CD4-positive, alpha-beta T cell treated with Interleukin-12 subunit alpha and Interleukin-12 subunit beta, for 1 hour (primary cell): ENCODE measurements at regions not wholly inside any gene's neighbourhood (a gene's known extent, or its start where the extent isn't known, plus 50 kb on each side); places are given as distances from the start of the nearest gene placed in this dataset.

Experiments used
- DNase-seq: peaks from one replicate; pipeline ENCODE4 v3.0.0-alpha.2; 2020

DNA sequence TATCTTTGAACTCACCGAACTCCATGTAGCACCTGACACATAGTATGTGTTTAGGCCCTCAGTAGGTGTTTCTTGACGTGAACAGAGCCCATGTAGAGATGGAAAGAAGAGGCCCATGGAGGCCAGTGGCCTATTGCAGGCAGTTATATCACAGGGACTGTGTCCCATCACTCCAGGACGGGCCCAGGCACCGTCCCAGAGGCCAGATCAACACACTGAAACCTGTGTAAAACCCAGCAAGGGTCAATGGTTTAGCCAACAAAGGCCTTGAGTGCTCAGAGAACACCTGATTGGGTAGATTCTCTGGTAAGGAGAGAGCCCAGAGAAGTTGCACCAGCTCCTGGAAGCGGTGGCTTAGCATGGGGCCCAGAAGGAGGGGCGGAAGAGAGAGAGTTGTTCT is 82.8 kb downstream of the INHBB start:
- DNase-seq: no peak

- no peak for DNase-seq
These were observed 83.9 kb downstream of the INHBB start for GRCh38 chr2:120429586-120430500.

DNA sequence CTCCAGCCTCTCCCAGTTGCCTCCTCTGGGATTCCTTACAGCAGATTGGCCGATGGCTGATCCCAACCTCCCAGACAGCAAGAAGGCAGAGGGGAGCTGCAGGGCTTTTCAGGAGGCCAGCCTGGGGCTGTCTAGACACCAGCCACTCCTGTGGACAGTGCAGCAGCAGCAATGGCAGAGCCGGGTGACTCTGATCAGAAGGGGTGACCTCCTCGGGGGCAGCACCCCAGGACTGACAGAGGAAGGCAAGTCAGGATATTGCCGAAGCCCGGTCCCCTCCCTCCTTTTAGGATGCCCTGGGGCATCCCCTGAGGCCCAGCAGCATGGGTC is 84.5 kb downstream of the INHBB start:
- DNase-seq: no peak

DNA sequence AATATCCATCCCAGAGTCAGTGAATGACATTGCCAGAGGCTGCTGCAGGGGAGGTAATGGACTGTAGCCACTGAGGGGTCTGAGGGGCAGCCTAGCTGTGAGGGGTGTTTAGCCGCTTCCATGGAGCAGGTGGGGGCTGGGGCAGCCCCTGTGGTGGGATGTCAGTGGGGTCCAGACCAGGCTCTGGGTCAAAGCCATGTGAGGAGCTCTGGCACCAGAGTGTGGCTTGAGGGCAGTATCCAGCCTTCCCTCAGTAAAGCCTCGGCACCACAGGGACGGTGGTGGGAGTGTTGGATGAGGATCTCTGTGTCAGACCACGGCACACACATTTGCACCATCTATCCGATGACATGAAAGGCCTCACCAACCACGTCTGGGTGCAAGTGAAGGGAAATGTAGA is 85.0 kb downstream of the INHBB start:
- no peak for DNase-seq

GRCh38 chr2:120431386-120432292 is 85.7 kb downstream of the INHBB start:
- DNase-seq: no peak

GRCh38 chr2:120432293-120432975 is 86.5 kb downstream of the INHBB start:
- no peak for DNase-seq

DNA sequence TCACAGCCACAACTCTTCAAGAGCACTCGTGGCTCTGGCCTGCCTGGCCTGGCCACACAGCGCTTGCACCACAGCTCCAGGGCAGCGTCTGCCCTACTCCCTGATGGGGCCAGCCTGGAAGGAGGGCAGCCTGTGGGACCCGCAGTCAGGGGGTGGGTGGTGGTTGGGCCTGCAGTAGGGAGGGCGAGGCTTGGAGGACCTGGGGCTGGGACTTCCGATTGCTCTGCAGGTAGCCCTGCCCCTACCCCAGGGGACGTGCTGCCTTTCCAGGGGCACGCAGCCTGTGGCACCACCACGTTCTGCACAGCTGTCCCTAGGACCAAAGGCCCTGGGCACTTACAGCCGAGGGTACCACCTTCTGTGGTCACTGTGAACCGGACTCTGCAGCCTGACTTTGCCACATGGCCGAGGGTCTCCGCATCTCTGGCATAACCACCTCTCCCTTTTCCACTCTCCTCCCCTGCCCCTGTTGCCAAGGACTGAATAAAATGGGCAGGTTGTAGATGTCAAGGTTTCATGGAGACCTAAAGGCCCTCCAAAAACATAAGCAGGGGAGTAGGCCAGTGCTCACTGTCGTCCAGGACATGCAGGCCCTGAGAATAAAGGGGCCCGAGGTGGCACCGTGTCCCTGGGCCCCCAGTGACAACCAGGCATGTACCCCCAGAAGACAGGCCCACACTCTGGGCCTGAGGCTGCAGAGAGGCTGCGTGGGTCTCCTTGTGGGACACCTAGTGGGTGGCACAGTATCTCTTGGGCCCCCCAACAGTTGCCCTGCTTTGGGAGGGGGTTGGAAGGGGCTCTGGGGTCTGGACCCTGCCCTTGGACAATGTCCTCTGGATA is 87.3 kb downstream of the INHBB start:
- DNase-seq: no peak

DNA sequence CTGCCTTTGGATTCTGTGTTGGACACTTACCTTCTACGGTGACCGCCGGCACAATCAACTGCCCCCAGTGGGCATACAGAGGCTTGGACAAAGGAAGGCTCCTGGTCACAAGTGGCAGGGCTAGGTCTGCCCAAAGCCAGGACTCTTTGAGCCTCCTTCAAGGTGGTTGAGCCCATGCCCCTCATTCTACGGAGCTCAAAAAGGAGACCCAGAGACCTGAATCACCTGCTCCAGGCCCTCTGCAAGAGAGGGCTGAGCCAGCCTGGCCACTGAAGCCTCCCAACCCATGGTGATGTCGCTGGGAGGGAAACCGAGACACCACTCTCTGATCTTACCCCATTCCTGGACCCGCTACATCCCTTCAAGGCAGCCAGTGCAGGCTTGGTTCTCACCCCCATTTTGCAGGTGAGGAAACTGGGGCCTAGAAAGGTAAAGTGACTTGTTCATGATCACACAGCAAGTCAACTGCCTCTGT is 87.9 kb downstream of the INHBB start:
- no peak for DNase-seq

DNA sequence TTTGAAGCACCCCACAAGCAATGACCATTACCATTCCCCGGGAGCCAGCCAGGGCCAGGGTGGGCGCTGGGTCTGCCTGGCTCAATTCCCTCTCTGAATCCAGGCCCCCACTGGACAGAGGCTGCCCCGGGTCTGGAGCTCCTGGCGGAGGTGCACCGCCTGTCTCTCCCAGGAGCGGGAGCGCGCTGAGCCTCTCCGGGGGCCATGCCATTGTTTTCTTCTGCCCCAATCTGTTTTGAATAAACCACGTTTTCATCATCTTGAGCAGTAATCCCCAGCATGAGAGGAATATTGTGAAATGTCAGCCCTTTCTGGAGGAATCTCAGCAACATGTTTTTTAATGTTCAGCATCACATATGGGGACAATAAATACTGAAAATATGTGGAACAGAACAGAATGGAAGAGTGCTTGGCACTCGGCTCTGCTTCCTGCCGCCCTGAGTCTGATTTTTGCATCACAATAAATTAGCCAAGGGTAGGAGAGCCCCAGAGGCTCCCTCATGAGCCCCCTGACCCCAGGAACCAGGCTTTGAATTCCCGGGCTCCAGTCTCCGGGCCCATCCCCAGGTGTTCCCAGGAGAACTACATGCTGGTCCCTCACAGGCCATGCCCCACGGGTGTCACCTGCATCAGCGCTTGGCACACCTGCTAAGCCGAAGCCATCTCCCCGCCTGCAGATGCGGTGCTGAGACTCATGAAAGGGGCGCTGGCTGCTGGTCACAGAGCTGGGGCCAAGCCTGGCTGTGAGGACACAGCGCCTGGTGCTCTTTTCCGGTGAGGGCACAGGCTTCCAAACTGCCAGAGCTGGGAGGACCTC is 88.8 kb downstream of the INHBB start:
- no peak for DNase-seq

- DNase-seq: no peak
These were observed 89.9 kb downstream of the INHBB start for GRCh38 chr2:120435671-120436459.

GRCh38 chr2:120436460-120436739 is 90.5 kb downstream of the INHBB start:
- no peak for DNase-seq

DNA sequence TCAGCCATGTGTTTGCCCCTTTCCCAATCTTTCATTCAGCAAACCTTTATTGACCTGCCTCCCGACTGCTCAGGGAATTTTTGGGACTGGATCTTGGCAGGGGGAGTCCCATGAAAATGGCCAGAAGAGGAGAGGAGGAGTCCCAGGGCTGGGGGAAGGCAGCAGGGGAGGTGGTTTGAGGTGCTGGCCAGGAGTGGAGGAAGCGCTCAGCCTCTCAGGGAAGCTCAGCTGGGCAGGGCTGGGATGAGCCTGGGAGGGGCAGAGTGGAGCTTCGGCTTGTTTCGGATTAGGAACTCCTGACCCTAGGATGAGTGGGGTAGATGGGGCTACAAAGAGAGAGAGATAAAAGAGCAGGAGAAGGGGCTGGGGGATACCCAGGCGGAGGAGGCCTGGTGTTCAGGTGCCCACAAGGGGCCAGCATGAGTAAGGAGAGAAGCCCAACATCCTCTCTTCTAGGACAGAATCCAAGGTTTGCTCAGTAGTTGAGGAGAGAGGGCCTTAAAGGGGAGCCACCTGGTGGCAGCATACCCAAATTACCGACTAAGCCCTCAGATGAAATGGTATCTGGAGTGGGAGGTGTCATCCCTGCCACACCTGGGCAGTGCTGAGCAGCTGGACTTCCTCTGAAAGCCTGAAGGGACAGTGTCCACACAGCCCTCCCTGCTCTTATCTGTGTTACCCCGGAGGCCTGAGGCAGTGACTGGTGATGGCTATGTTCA is 91.1 kb downstream of the INHBB start:
- DNase-seq: no peak

DNA sequence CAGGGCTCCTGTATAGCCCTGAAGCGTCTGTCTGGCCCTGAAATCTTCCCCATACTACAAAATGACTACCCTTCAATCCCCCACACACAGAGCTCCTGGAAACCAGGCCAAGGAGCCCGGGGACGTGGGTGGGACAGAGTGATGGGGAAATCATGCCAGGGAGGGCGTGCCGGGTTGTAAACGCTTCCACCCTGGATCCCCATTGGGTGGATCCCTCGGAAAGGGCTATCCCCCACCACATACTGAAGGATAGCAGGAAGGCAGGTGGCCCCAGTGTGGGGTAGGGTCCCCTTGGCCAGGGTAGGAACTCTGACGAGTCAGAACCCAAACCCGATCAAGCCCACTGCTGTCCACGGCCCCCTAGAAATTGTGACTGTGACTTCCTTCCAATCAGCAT is 91.7 kb downstream of the INHBB start:
- no peak for DNase-seq

DNA sequence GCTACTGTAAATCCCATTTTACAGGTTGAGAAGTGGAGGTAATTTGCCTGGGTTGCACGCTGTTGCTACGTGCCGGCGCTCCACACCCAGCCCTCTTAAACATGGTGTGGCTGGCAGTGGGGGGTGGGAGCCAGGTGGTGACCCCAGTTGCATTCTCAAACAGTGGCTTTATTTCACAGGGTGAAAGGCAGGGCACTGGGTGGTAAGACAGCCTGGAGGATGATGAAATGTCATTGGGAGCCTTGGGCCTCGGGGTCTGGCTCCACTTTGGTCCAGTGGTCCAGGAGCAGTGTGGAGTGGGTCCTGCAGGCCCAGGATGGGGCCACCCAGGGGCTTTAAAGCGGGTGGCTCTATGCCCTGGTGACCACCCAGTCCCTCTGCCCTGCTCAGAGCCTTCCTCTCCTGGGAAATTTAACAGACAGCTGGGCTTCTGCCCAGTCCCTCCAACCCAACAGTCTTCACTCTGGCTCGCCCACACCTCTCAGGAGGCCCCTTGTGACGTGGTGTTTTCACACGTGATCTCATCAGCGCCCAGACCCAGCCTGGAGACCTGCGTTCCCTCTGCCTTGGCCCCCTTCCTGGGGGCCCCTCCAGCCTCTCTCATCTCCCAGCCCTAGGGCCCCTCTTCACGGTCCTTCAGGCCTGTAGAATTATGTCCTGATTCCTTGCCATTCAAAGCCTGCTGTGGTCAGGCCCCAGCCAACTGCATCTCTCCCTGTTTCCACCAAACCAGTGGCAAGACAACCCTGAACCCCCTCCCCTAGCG is 92.5 kb downstream of the INHBB start:
- no peak for DNase-seq

DNA sequence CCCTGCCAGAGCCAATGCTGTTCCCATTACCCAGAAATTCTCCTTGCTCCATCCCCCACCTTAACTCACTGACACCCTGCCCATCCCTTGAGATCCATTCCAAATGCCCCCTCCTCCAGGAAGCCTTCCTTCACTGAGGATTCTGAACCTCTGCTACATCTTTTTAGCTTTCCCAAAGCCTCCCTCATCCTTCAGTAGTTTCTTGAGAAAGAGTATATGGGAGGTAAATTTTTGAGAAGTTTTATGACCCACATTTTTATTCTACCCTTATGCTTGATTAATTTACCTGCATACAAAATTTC is 93.1 kb downstream of the INHBB start:
- DNase-seq: no peak

DNA sequence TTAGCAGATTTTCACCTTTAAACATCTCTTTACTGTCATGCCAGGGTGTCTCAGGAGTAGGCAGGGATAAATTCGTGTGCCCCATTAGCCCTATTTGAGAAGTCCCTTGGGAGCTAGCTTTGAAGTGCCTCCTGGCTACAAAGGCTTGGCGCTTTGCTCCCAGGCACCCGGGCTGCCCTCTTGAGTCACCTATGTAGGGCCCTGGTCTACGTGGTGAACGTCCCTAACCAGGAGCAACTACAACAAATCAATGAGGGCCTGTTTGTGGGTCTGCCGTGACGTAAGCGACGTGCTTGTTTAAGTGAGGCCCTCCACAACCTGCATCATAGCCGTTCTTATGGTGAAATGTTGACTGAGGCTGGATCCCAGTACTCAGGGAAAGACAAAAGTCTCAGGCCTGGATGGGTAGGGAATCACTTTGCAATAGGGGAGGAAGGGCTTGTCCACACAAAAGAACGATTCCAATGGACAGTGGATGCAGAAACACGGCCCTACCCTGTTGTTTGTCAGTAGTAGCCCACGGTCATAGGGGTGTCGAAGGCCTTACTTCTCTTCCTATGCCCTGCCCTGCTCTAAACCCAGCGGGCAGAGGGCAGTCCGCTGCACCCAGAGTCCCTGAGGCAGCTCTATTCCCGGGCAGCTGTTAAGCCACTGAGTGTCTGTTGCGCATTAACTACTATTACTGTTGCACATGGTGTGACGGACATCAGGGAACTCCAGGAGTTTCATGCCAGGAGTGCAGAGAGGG is 93.9 kb downstream of the INHBB start:
- no peak for DNase-seq

- no peak for DNase-seq
These were observed 94.8 kb downstream of the INHBB start for GRCh38 chr2:120440521-120441350.

GRCh38 chr2:120441351-120441700 is 95.4 kb downstream of the INHBB start:
- DNase-seq: no peak
